Sigmoid colon (tissue), 4 donors: ENCODE measurements at regions not wholly inside any gene's neighbourhood (a gene's known extent, or its start where the extent isn't known, plus 50 kb on each side); places are given as distances from the start of the nearest gene placed in this dataset.

Experiments
- CTCF ChIP-seq, 4 experiments: fragments of 450-650 bp in 3 of 4; fragments of 200-600 bp in 1 of 4; IDR thresholded peaks; one replicate each; pipeline ENCODE4 v1.5.1; 2016 to 2019; ENCODE audit warnings: antibody characterized with exemption in 4 of 4, mild to moderate bottlenecking in 3 of 4, moderate library complexity in 2 of 4
- EP300 ChIP-seq, 4 donors: sonication (generic); formaldehyde crosslinking; IDR thresholded peaks; one replicate each; pipeline ENCODE4 v1.6.1; 2017; ENCODE audit warnings: antibody characterized with exemption in 4 of 4

GRCh38 chr1:88488237-88488636 lies 195.8 kb upstream of the PKN2 start:
- TF ChIP-seq CTCF (IDR thresholded peaks at IDR 0.05) (no peak), EP300 (IDR thresholded peaks at IDR 0.05) (no peak)
